Astrocyte of the spinal cord (primary cell): ENCODE measurements at regions not wholly inside any gene's neighbourhood (a gene's known extent, or its start where the extent isn't known, plus 50 kb on each side); places are given as distances from the start of the nearest gene placed in this dataset.

Experiments used
- DNase-seq: peaks from one replicate; pipeline ENCODE4 v3.0.0; 2011; ENCODE audit warnings: low read depth, low spot score
- H3K4me3 ChIP-seq: 2 replicates; pipeline ENCODE4 v1.5.1; 2011; ENCODE audit warnings: low read depth, mild to moderate bottlenecking, low read length, moderate library complexity
- in situ Hi-C: cut with HindIII; loops from 2 replicates; pipeline ENCODE4 v1.10.0; 2017; ENCODE audit warnings: low sequenced_read_pairs
- TF ChIP-seq, protein P1 (sequence below): IDR thresholded peaks from 2 replicates; pipeline ENCODE4 v1.5.1; 2012; ENCODE audit warnings: low read depth, mild to moderate bottlenecking, low read length, inconsistent platforms

- no peak for DNase-seq
These were observed 114.9 kb downstream of the CD8B2 start for GRCh38 chr2:106602042-106602441.

DNA sequence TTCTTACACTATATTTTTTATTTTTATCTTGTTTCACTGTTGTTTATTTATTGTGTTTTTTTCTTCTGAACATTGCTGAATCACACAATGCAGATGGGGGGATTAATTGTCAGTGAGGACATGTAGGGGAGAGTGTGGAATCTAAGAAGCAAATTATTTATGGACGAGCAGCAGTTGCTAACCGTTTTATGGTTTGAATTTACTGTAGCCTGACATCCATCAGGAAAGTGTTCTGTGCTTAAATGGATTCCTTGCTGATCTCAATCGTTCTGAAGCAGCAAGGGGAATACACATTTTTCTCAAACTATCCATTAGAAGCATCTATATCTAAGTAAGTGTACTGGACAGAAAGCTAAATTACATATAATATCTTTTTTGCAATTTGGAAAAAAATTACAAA is 119.5 kb downstream of the CD8B2 start:
- no peak overlapping the region for H3K4me3 ChIP-seq
- DNase-seq = no peak
- in situ Hi-C loops = no loop called here
- TF ChIP-seq, protein P1, sequence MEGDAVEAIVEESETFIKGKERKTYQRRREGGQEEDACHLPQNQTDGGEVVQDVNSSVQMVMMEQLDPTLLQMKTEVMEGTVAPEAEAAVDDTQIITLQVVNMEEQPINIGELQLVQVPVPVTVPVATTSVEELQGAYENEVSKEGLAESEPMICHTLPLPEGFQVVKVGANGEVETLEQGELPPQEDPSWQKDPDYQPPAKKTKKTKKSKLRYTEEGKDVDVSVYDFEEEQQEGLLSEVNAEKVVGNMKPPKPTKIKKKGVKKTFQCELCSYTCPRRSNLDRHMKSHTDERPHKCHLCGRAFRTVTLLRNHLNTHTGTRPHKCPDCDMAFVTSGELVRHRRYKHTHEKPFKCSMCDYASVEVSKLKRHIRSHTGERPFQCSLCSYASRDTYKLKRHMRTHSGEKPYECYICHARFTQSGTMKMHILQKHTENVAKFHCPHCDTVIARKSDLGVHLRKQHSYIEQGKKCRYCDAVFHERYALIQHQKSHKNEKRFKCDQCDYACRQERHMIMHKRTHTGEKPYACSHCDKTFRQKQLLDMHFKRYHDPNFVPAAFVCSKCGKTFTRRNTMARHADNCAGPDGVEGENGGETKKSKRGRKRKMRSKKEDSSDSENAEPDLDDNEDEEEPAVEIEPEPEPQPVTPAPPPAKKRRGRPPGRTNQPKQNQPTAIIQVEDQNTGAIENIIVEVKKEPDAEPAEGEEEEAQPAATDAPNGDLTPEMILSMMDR = no peak

More at GRCh38 chr2:106602042-106602441, 114.9 kb downstream of the CD8B2 start:
- TF ChIP-seq, protein P1 = no peak
- H3K4me3 ChIP-seq = no peak overlapping the region
- in situ Hi-C loops = no loop called here

- no peak for DNase-seq
- H3K4me3 ChIP-seq = no peak overlapping the region
- in situ Hi-C loops = no loop called here
- TF ChIP-seq, protein P1 = no peak
These were observed 120.2 kb downstream of the CD8B2 start for GRCh38 chr2:106607371-106607770.

- H3K4me3 ChIP-seq = no peak overlapping the region
- TF ChIP-seq, protein P1 = no peak
- in situ Hi-C loops = no loop called here
- DNase-seq = no peak
These were observed 122.6 kb downstream of the CD8B2 start for GRCh38 chr2:106609780-106610179.

GRCh38 chr2:106614511-106615291 is 127.5 kb downstream of the CD8B2 start:
- H3K4me3 ChIP-seq = no peak overlapping the region
- no peak for DNase-seq
- TF ChIP-seq, protein P1 = no peak
- in situ Hi-C loops = no loop called here

- TF ChIP-seq, protein P1 = no peak
- H3K4me3 ChIP-seq = no peak overlapping the region
- in situ Hi-C loops = no loop called here
- DNase-seq = no peak
These were observed 131.4 kb downstream of the CD8B2 start for GRCh38 chr2:106618614-106619013.

DNA sequence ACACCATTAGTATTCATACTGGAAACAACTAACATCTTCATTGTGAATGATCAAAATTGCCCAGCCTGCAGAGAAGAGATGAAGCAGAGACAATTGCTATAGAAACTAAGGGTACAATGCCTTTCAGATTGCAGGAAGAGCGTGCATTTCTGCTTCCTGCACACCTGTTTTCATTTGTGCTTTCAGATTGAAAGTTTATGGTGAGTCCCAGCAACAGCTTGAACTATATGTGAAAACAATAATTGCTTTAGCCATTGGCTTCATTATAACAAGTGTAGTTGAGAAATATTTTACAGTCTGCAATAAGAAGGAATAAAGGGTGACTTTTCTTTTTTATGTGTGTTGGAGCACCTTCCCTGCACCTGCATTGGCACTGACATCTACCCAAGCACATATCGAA is 136.3 kb downstream of the CD8B2 start:
- DNase-seq = no peak
- TF ChIP-seq, protein P1 = no peak
- no peak overlapping the region for H3K4me3 ChIP-seq
- in situ Hi-C loops = no loop called here
